ENCODE measurements at regions not wholly inside any gene's neighbourhood (a gene's known extent, or its start where the extent isn't known, plus 50 kb on each side); places are given as distances from the start of the nearest gene placed in this dataset.

- Histone ChIP-seq H3K9me3 (ENCODE audit: insufficient read depth, low read length) (no peaks in the 10 kb centered on the region), H3K27me3 (ENCODE audit: insufficient read depth, insufficient read length) (no peaks in the 10 kb centered on the region), H3K36me3 (ENCODE audit: insufficient read depth, insufficient read length, low read length) (no peaks in the 10 kb centered on the region), H3K4me3 (ENCODE audit: insufficient read length, low read depth) (no peak overlapping the region), H3K9ac (ENCODE audit: insufficient read length, low read depth) (no peak overlapping the region), H3K4me1 (ENCODE audit: insufficient read depth, insufficient read length) (no peaks in the 10 kb centered on the region)
- no peak for DNase-seq (ENCODE audit: low read depth, low spot score)
- TF ChIP-seq YY1 (IDR thresholded peaks at IDR 0.05; ENCODE audit: insufficient read depth, insufficient read length) (no peak), ZNF274 (IDR thresholded peaks at IDR 0.05; ENCODE audit: low read depth, low read length) (no peak), SUZ12 (IDR thresholded peaks at IDR 0.05; ENCODE audit: extremely low read depth, insufficient read depth, insufficient read length) (no peak)
These were observed 541.4 kb downstream of the DACH1 start for GRCh38 chr13:71325556-71325955.

GRCh38 chr13:71323266-71323665 is 543.7 kb downstream of the DACH1 start:
- no peaks in the 10 kb centered on the region for H3K27me3 ChIP-seq (ENCODE audit: insufficient read depth, insufficient read length)
- H3K9me3 ChIP-seq (ENCODE audit: insufficient read depth, low read length), result no peaks in the 10 kb centered on the region
- TF ChIP-seq YY1 (IDR thresholded peaks at IDR 0.05; ENCODE audit: insufficient read depth, insufficient read length), result no peak
- no peak for TF ChIP-seq SUZ12 (IDR thresholded peaks at IDR 0.05; ENCODE audit: extremely low read depth, insufficient read depth, insufficient read length)
- TF ChIP-seq ZNF274 (IDR thresholded peaks at IDR 0.05; ENCODE audit: low read depth, low read length), result no peak
- no peak for DNase-seq (ENCODE audit: low read depth, low spot score)
- H3K36me3 ChIP-seq (ENCODE audit: insufficient read depth, insufficient read length, low read length), result no peaks in the 10 kb centered on the region
- H3K9ac ChIP-seq (ENCODE audit: insufficient read length, low read depth), result no peak overlapping the region
- no peak overlapping the region for H3K4me3 ChIP-seq (ENCODE audit: insufficient read length, low read depth)
- H3K4me1 ChIP-seq (ENCODE audit: insufficient read depth, insufficient read length), result no peaks in the 10 kb centered on the region

GRCh38 chr13:71320452-71320851 is 546.6 kb downstream of the DACH1 start:
- peak; percentile 23 for DNase-seq (ENCODE audit: low read depth, low spot score)
- TF ChIP-seq ZNF274 (IDR thresholded peaks at IDR 0.05; ENCODE audit: low read depth, low read length) (no peak), SUZ12 (IDR thresholded peaks at IDR 0.05; ENCODE audit: extremely low read depth, insufficient read depth, insufficient read length) (no peak), YY1 (IDR thresholded peaks at IDR 0.05; ENCODE audit: insufficient read depth, insufficient read length) (no peak)

GRCh38 chr13:71316792-71317363 is 550.1 kb downstream of the DACH1 start:
- no peak for TF ChIP-seq YY1 (IDR thresholded peaks at IDR 0.05; ENCODE audit: insufficient read depth, insufficient read length)
- no peak for TF ChIP-seq ZNF274 (IDR thresholded peaks at IDR 0.05; ENCODE audit: low read depth, low read length)
- no peak for TF ChIP-seq SUZ12 (IDR thresholded peaks at IDR 0.05; ENCODE audit: extremely low read depth, insufficient read depth, insufficient read length)
- H3K9me3 ChIP-seq (ENCODE audit: insufficient read depth, low read length), result no peaks in the 10 kb centered on the region
- no peak for DNase-seq (ENCODE audit: low read depth, low spot score)

More at GRCh38 chr13:71320452-71320851, 546.6 kb downstream of the DACH1 start:
- H3K9ac ChIP-seq (ENCODE audit: insufficient read length, low read depth), result no peak overlapping the region
- H3K36me3 ChIP-seq (ENCODE audit: insufficient read depth, insufficient read length, low read length), result no peaks in the 10 kb centered on the region
- H3K4me3 ChIP-seq (ENCODE audit: insufficient read length, low read depth), result no peak overlapping the region
- H3K9me3 ChIP-seq (ENCODE audit: insufficient read depth, low read length), result no peaks in the 10 kb centered on the region
- no peaks in the 10 kb centered on the region for H3K27me3 ChIP-seq (ENCODE audit: insufficient read depth, insufficient read length)
- H3K4me1 ChIP-seq (ENCODE audit: insufficient read depth, insufficient read length), result no peaks in the 10 kb centered on the region

GRCh38 chr13:71312923-71313322 is 554.1 kb downstream of the DACH1 start:
- no peak overlapping the region for H3K4me3 ChIP-seq (ENCODE audit: insufficient read length, low read depth)
- H3K9me3 ChIP-seq (ENCODE audit: insufficient read depth, low read length), result no peaks in the 10 kb centered on the region
- no peaks in the 10 kb centered on the region for H3K27me3 ChIP-seq (ENCODE audit: insufficient read depth, insufficient read length)
- no peaks in the 10 kb centered on the region for H3K36me3 ChIP-seq (ENCODE audit: insufficient read depth, insufficient read length, low read length)
- no peak for DNase-seq (ENCODE audit: low read depth, low spot score)
- no peaks in the 10 kb centered on the region for H3K4me1 ChIP-seq (ENCODE audit: insufficient read depth, insufficient read length)
- no peak overlapping the region for H3K9ac ChIP-seq (ENCODE audit: insufficient read length, low read depth)
- no peak for TF ChIP-seq SUZ12 (IDR thresholded peaks at IDR 0.05; ENCODE audit: extremely low read depth, insufficient read depth, insufficient read length)
- no peak for TF ChIP-seq ZNF274 (IDR thresholded peaks at IDR 0.05; ENCODE audit: low read depth, low read length)
- no peak for TF ChIP-seq YY1 (IDR thresholded peaks at IDR 0.05; ENCODE audit: insufficient read depth, insufficient read length)

More at GRCh38 chr13:71316792-71317363, 550.1 kb downstream of the DACH1 start:
- Histone ChIP-seq H3K9ac (ENCODE audit: insufficient read length, low read depth) (no peak overlapping the region), H3K27me3 (ENCODE audit: insufficient read depth, insufficient read length) (no peaks in the 10 kb centered on the region), H3K4me3 (ENCODE audit: insufficient read length, low read depth) (no peak overlapping the region), H3K4me1 (ENCODE audit: insufficient read depth, insufficient read length) (no peaks in the 10 kb centered on the region), H3K36me3 (ENCODE audit: insufficient read depth, insufficient read length, low read length) (no peaks in the 10 kb centered on the region)

- Histone ChIP-seq H3K9ac (ENCODE audit: insufficient read length, low read depth) (no peak overlapping the region), H3K9me3 (ENCODE audit: insufficient read depth, low read length) (no peaks in the 10 kb centered on the region), H3K4me1 (ENCODE audit: insufficient read depth, insufficient read length) (no peaks in the 10 kb centered on the region), H3K27me3 (ENCODE audit: insufficient read depth, insufficient read length) (no peaks in the 10 kb centered on the region), H3K36me3 (ENCODE audit: insufficient read depth, insufficient read length, low read length) (no peaks in the 10 kb centered on the region), H3K4me3 (ENCODE audit: insufficient read length, low read depth) (no peak overlapping the region)
- no peak for TF ChIP-seq SUZ12 (IDR thresholded peaks at IDR 0.05; ENCODE audit: extremely low read depth, insufficient read depth, insufficient read length)
- TF ChIP-seq ZNF274 (IDR thresholded peaks at IDR 0.05; ENCODE audit: low read depth, low read length), result no peak
- TF ChIP-seq YY1 (IDR thresholded peaks at IDR 0.05; ENCODE audit: insufficient read depth, insufficient read length), result no peak
- DNase-seq (ENCODE audit: low read depth, low spot score), result no peak
These were observed 557.1 kb downstream of the DACH1 start for GRCh38 chr13:71309905-71310304.

GRCh38 chr13:71306821-71307220 is 560.2 kb downstream of the DACH1 start:
- Histone ChIP-seq H3K27me3 (ENCODE audit: insufficient read depth, insufficient read length) (no peaks in the 10 kb centered on the region), H3K4me3 (ENCODE audit: insufficient read length, low read depth) (no peak overlapping the region), H3K36me3 (ENCODE audit: insufficient read depth, insufficient read length, low read length) (no peaks in the 10 kb centered on the region), H3K4me1 (ENCODE audit: insufficient read depth, insufficient read length) (no peaks in the 10 kb centered on the region), H3K9me3 (ENCODE audit: insufficient read depth, low read length) (no peaks in the 10 kb centered on the region), H3K9ac (ENCODE audit: insufficient read length, low read depth) (no peak overlapping the region)
- DNase-seq (ENCODE audit: low read depth, low spot score), result no peak
- no peak for TF ChIP-seq YY1 (IDR thresholded peaks at IDR 0.05; ENCODE audit: insufficient read depth, insufficient read length)
- TF ChIP-seq SUZ12 (IDR thresholded peaks at IDR 0.05; ENCODE audit: extremely low read depth, insufficient read depth, insufficient read length), result no peak
- no peak for TF ChIP-seq ZNF274 (IDR thresholded peaks at IDR 0.05; ENCODE audit: low read depth, low read length)
